ENCODE measurements at regions not wholly inside any gene's neighbourhood (a gene's known extent, or its start where the extent isn't known, plus 50 kb on each side); places are given as distances from the start of the nearest gene placed in this dataset.

GRCh38 chr11:122028036-122028435 lies 88.0 kb downstream of the BLID start:
- ChIA-PET POLR2A (no interaction called here), CTCF (no interaction called here)
- H3K27me3 ChIP-seq (ENCODE audit: control insufficient read depth, insufficient read depth, low read length) = no peaks in the 10 kb centered on the region

GRCh38 chr11:122025757-122026156 lies 90.3 kb downstream of the BLID start:
- ChIA-PET POLR2A (no interaction called here), CTCF (no interaction called here)
- no peak overlapping the region for H3K4me3 ChIP-seq (ENCODE audit: low read depth, low read length)
- H3K27ac ChIP-seq (ENCODE audit: low read depth, low read length) = no peak overlapping the region
- TF ChIP-seq, protein P1, sequence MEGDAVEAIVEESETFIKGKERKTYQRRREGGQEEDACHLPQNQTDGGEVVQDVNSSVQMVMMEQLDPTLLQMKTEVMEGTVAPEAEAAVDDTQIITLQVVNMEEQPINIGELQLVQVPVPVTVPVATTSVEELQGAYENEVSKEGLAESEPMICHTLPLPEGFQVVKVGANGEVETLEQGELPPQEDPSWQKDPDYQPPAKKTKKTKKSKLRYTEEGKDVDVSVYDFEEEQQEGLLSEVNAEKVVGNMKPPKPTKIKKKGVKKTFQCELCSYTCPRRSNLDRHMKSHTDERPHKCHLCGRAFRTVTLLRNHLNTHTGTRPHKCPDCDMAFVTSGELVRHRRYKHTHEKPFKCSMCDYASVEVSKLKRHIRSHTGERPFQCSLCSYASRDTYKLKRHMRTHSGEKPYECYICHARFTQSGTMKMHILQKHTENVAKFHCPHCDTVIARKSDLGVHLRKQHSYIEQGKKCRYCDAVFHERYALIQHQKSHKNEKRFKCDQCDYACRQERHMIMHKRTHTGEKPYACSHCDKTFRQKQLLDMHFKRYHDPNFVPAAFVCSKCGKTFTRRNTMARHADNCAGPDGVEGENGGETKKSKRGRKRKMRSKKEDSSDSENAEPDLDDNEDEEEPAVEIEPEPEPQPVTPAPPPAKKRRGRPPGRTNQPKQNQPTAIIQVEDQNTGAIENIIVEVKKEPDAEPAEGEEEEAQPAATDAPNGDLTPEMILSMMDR (IDR thresholded peaks at IDR 0.05; ENCODE audit: low read depth, low read length) = no peak
- no peak for DNase-seq (ENCODE audit: low read depth, low spot score)
- no peaks in the 10 kb centered on the region for H3K9me3 ChIP-seq (ENCODE audit: control insufficient read depth, insufficient read depth, low read length)
- no peaks in the 10 kb centered on the region for H3K27me3 ChIP-seq (ENCODE audit: control insufficient read depth, insufficient read depth, low read length)

More at GRCh38 chr11:122028036-122028435, 88.0 kb downstream of the BLID start:
- no peaks in the 10 kb centered on the region for H3K9me3 ChIP-seq (ENCODE audit: control insufficient read depth, insufficient read depth, low read length)
- no peak overlapping the region for H3K4me3 ChIP-seq (ENCODE audit: low read depth, low read length)
- DNase-seq (ENCODE audit: low read depth, low spot score) = no peak
- TF ChIP-seq, protein P1 (IDR thresholded peaks at IDR 0.05; ENCODE audit: low read depth, low read length) = no peak
- no peak overlapping the region for H3K27ac ChIP-seq (ENCODE audit: low read depth, low read length)

- Histone ChIP-seq H3K9me3 (ENCODE audit: control insufficient read depth, insufficient read depth, low read length) (no peaks in the 10 kb centered on the region), H3K27ac (ENCODE audit: low read depth, low read length) (no peak overlapping the region), H3K27me3 (ENCODE audit: control insufficient read depth, insufficient read depth, low read length) (no peaks in the 10 kb centered on the region), H3K4me3 (ENCODE audit: low read depth, low read length) (no peak overlapping the region)
- TF ChIP-seq, protein P1 (IDR thresholded peaks at IDR 0.05; ENCODE audit: low read depth, low read length) = no peak
- CTCF ChIA-PET = no interaction called here
- POLR2A ChIA-PET = no interaction called here
- DNase-seq (ENCODE audit: low read depth, low spot score) = no peak
These were observed 91.7 kb downstream of the BLID start for GRCh38 chr11:122024278-122024677.

- Histone ChIP-seq H3K4me3 (ENCODE audit: low read depth, low read length) (no peak overlapping the region), H3K27ac (ENCODE audit: low read depth, low read length) (no peak overlapping the region), H3K27me3 (ENCODE audit: control insufficient read depth, insufficient read depth, low read length) (no peaks in the 10 kb centered on the region), H3K9me3 (ENCODE audit: control insufficient read depth, insufficient read depth, low read length) (no peaks in the 10 kb centered on the region)
- ChIA-PET CTCF (no interaction called here), POLR2A (no interaction called here)
- no peak for DNase-seq (ENCODE audit: low read depth, low spot score)
- TF ChIP-seq, protein P1 (IDR thresholded peaks at IDR 0.05; ENCODE audit: low read depth, low read length) = no peak
These were observed 92.3 kb downstream of the BLID start for GRCh38 chr11:122023614-122024250.

DNA sequence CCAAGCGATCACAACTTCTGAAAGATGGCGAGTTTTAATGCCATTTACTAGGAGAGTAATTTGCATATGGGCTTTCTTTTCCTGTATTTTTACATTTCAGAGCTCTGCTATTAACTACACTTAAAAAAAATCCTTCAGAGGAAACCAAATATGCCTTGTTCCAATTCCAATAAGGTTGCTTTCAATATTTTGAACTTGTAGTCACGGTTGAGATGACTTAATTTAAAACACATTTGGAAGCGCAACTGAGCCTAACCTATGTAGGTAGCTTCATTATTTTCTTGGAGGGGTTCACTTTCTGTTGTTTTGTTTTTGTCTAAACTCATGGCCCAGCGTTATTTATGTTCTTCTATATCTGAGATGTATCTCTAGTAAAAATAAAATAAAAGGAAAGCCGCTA lies 93.4 kb downstream of the BLID start:
- POLR2A ChIA-PET = no interaction called here
- no peaks in the 10 kb centered on the region for H3K9me3 ChIP-seq (ENCODE audit: control insufficient read depth, insufficient read depth, low read length)
- TF ChIP-seq, protein P1 (IDR thresholded peaks at IDR 0.05; ENCODE audit: low read depth, low read length) = no peak
- DNase-seq (ENCODE audit: low read depth, low spot score) = no peak
- no peak overlapping the region for H3K27ac ChIP-seq (ENCODE audit: low read depth, low read length)
- H3K27me3 ChIP-seq (ENCODE audit: control insufficient read depth, insufficient read depth, low read length) = no peaks in the 10 kb centered on the region
- CTCF ChIA-PET = no interaction called here
- H3K4me3 ChIP-seq (ENCODE audit: low read depth, low read length) = no peak overlapping the region
